ENCODE measurements at regions not wholly inside any gene's neighbourhood (a gene's known extent, or its start where the extent isn't known, plus 50 kb on each side); places are given as distances from the start of the nearest gene placed in this dataset.

DNA sequence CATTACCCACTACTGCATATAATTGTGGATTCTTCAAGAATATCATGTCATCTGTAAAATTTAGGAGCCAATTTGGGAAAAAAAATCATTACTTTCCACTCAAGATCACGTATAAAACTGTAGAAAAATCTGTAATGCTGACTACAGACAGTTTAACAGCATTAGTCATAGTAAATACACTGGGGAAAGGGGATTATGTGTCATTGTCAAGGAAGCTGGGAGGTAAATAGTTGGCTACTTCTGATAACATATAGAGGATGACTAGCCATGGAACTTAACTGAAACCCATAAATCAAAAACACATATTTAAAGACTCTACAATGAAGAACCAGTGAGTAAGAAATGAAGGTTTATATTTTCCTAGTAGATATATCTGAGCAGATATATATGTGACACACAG lies 1666.4 kb upstream of the IGFBP7 start:
- TF ChIP-seq, protein P1, sequence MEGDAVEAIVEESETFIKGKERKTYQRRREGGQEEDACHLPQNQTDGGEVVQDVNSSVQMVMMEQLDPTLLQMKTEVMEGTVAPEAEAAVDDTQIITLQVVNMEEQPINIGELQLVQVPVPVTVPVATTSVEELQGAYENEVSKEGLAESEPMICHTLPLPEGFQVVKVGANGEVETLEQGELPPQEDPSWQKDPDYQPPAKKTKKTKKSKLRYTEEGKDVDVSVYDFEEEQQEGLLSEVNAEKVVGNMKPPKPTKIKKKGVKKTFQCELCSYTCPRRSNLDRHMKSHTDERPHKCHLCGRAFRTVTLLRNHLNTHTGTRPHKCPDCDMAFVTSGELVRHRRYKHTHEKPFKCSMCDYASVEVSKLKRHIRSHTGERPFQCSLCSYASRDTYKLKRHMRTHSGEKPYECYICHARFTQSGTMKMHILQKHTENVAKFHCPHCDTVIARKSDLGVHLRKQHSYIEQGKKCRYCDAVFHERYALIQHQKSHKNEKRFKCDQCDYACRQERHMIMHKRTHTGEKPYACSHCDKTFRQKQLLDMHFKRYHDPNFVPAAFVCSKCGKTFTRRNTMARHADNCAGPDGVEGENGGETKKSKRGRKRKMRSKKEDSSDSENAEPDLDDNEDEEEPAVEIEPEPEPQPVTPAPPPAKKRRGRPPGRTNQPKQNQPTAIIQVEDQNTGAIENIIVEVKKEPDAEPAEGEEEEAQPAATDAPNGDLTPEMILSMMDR (IDR thresholded peaks at IDR 0.05) = no peak
- TF ChIP-seq POLR2A (IDR thresholded peaks at IDR 0.05) = no peak

Data from heart left ventricle (tissue), 13 donors.